ENCODE measurements at regions not wholly inside any gene's neighbourhood (a gene's known extent, or its start where the extent isn't known, plus 50 kb on each side); places are given as distances from the start of the nearest gene placed in this dataset.
A peak's percentile ranks its signal among the peaks of the same experiment; 100 is the strongest.

DNA sequence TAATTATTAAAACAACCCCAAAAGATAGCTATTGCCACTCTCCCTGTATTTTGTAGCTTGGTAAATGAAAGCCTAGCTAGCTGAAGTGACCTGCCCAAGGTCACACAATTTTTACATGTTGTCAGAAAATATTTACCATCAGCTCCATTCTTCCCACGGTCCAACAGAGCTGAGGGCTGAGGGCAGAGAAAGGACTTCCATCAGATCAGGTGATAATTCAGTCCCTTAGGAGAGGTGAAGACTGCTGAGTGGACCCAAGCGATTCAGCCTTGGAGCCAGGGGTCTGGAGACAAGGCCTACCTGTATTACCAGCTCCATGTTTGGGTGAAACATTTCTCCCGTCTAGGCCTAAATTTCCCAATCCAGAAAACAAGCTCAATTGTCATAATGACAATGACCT, 149.5 kb upstream of the TSHZ3 start:
- peak; percentile 5 for DNase-seq (ENCODE audit: low spot score)
- no peak for TF ChIP-seq FOXA1 (IDR thresholded peaks at IDR 0.05)
- TF ChIP-seq, protein P1, sequence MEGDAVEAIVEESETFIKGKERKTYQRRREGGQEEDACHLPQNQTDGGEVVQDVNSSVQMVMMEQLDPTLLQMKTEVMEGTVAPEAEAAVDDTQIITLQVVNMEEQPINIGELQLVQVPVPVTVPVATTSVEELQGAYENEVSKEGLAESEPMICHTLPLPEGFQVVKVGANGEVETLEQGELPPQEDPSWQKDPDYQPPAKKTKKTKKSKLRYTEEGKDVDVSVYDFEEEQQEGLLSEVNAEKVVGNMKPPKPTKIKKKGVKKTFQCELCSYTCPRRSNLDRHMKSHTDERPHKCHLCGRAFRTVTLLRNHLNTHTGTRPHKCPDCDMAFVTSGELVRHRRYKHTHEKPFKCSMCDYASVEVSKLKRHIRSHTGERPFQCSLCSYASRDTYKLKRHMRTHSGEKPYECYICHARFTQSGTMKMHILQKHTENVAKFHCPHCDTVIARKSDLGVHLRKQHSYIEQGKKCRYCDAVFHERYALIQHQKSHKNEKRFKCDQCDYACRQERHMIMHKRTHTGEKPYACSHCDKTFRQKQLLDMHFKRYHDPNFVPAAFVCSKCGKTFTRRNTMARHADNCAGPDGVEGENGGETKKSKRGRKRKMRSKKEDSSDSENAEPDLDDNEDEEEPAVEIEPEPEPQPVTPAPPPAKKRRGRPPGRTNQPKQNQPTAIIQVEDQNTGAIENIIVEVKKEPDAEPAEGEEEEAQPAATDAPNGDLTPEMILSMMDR (IDR thresholded peaks at IDR 0.05; ENCODE audit: low read depth, low read length, missing input control): no peak
- no peak for TF ChIP-seq RXRA (IDR thresholded peaks at IDR 0.05)
- TF ChIP-seq, protein P2, sequence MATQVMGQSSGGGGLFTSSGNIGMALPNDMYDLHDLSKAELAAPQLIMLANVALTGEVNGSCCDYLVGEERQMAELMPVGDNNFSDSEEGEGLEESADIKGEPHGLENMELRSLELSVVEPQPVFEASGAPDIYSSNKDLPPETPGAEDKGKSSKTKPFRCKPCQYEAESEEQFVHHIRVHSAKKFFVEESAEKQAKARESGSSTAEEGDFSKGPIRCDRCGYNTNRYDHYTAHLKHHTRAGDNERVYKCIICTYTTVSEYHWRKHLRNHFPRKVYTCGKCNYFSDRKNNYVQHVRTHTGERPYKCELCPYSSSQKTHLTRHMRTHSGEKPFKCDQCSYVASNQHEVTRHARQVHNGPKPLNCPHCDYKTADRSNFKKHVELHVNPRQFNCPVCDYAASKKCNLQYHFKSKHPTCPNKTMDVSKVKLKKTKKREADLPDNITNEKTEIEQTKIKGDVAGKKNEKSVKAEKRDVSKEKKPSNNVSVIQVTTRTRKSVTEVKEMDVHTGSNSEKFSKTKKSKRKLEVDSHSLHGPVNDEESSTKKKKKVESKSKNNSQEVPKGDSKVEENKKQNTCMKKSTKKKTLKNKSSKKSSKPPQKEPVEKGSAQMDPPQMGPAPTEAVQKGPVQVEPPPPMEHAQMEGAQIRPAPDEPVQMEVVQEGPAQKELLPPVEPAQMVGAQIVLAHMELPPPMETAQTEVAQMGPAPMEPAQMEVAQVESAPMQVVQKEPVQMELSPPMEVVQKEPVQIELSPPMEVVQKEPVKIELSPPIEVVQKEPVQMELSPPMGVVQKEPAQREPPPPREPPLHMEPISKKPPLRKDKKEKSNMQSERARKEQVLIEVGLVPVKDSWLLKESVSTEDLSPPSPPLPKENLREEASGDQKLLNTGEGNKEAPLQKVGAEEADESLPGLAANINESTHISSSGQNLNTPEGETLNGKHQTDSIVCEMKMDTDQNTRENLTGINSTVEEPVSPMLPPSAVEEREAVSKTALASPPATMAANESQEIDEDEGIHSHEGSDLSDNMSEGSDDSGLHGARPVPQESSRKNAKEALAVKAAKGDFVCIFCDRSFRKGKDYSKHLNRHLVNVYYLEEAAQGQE (IDR thresholded peaks at IDR 0.05): no peak
- no peak for TF ChIP-seq HNF4A (conservative IDR thresholded peaks at IDR 0.05)
- TF ChIP-seq, protein P3, sequence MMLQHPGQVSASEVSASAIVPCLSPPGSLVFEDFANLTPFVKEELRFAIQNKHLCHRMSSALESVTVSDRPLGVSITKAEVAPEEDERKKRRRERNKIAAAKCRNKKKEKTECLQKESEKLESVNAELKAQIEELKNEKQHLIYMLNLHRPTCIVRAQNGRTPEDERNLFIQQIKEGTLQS (IDR thresholded peaks at IDR 0.05): no peak
- TF ChIP-seq NR2F2 (IDR thresholded peaks at IDR 0.05): no peak
- no peak for TF ChIP-seq RAD21 (IDR thresholded peaks at IDR 0.05)
- TF ChIP-seq FOXA2 (IDR thresholded peaks at IDR 0.05): no peak
- no peak for TF ChIP-seq YY1 (IDR thresholded peaks at IDR 0.05)
- TF ChIP-seq EGR1 (IDR thresholded peaks at IDR 0.05; ENCODE audit: low read depth in 2 of 2): no peak
- TF ChIP-seq, protein P4, sequence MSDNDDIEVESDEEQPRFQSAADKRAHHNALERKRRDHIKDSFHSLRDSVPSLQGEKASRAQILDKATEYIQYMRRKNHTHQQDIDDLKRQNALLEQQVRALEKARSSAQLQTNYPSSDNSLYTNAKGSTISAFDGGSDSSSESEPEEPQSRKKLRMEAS (IDR thresholded peaks at IDR 0.05): no peak
- TF ChIP-seq GABPA (IDR thresholded peaks at IDR 0.05 in 1 of 2, conservative IDR thresholded peaks at IDR 0.05 in 1 of 2): no peak
- no peak overlapping the region for H3K9ac ChIP-seq (ENCODE audit: low read depth in 1 of 2, low read length in 2 of 2)
- H3K27ac ChIP-seq (ENCODE audit: low read depth in 1 of 2, low read length in 2 of 2): no peak overlapping the region
- H3K36me3 ChIP-seq (ENCODE audit: control insufficient read depth in 4 of 4, insufficient read depth in 3 of 4, low read depth in 1 of 4, low read length in 3 of 4): no peaks in the 10 kb centered on the region
- peaks cover 0 to 4% (median 0%) of the 10 kb centered on the region in 4 donors for H3K27me3 ChIP-seq (ENCODE audit: control insufficient read depth in 4 of 4, insufficient read depth in 4 of 4, low read length in 3 of 4)
- 87% methylated on average over 3 of the region's 3 CpGs for WGBS
- H3K4me1 ChIP-seq (ENCODE audit: control insufficient read depth in 4 of 4, insufficient read depth in 4 of 4, low read length in 3 of 4): no peaks in the 10 kb centered on the region
- no peaks in the 10 kb centered on the region for H3K9me3 ChIP-seq (ENCODE audit: control insufficient read depth in 4 of 4, low read length in 3 of 4)
- no peak overlapping the region for H3K4me3 ChIP-seq (ENCODE audit: low read depth in 1 of 3, low read length in 3 of 3)

DNA sequence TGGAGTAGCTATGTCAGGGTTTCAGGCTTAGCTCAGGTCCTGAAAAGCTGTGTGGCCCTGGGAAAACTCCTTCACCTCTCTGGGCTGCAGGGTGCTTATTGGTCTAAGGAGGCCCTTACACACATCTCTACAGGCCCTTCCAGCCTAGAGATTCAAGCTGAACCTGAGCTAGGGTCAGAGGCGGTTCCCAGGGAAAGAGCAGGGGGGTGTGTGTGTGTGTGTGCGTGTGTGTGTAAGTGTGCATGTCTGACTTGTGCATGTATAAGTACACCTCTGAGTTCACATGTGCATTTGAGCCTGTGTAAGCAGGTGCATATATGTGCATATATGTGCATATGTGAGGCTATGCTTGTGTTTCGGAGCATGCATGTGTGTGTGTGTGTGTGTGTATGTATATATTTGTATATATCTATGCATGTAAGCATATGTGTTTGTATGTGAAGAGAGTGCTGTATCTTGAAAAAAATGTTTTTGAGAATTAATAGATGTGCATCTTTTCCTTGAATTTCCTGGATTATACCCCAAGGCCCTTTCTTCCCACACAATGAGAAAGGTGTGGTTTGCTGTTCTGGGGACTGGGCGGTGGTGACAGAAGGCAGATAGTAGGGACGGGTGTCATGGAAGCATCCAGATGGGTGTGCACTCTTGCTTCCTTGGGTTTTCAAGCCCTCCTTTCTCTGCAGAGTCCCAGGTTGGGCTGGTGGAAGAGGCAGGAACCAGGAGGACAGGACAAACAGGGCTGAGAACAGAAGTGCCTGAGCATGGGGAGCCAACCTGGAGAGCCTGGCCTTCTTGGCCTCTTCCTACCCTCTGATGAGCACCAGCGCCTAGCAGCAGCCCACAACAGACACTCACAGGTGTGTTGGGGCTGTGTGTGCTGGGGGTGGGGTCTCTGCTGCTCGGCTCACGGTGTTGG, 150.3 kb upstream of the TSHZ3 start:
- H3K27me3 ChIP-seq (ENCODE audit: control insufficient read depth in 4 of 4, insufficient read depth in 4 of 4, low read length in 3 of 4): peaks cover 0 to 4% (median 0%) of the 10 kb centered on the region in 4 donors
- H3K4me1 ChIP-seq (ENCODE audit: control insufficient read depth in 4 of 4, insufficient read depth in 4 of 4, low read length in 3 of 4): no peaks in the 10 kb centered on the region
- DNase-seq (ENCODE audit: low spot score): peak; percentile 6
- H3K9me3 ChIP-seq (ENCODE audit: control insufficient read depth in 4 of 4, low read length in 3 of 4): no peaks in the 10 kb centered on the region
- TF ChIP-seq, protein P1 (IDR thresholded peaks at IDR 0.05; ENCODE audit: low read depth, low read length, missing input control): no peak
- no peak for TF ChIP-seq GABPA (IDR thresholded peaks at IDR 0.05 in 1 of 2, conservative IDR thresholded peaks at IDR 0.05 in 1 of 2)
- TF ChIP-seq EGR1 (IDR thresholded peaks at IDR 0.05; ENCODE audit: low read depth in 2 of 2): no peak
- TF ChIP-seq, protein P3 (IDR thresholded peaks at IDR 0.05): no peak
- TF ChIP-seq, protein P2 (IDR thresholded peaks at IDR 0.05): no peak
- H3K9ac ChIP-seq (ENCODE audit: low read depth in 1 of 2, low read length in 2 of 2): no peak overlapping the region
- no peaks in the 10 kb centered on the region for H3K36me3 ChIP-seq (ENCODE audit: control insufficient read depth in 4 of 4, insufficient read depth in 3 of 4, low read depth in 1 of 4, low read length in 3 of 4)
- no peak overlapping the region for H3K27ac ChIP-seq (ENCODE audit: low read depth in 1 of 2, low read length in 2 of 2)
- WGBS: 80% methylated on average over 8 of the region's 8 CpGs
- no peak overlapping the region for H3K4me3 ChIP-seq (ENCODE audit: low read depth in 1 of 3, low read length in 3 of 3)
